Lower lobe of right lung (tissue), 2 donors: ENCODE measurements at regions not wholly inside any gene's neighbourhood (a gene's known extent, or its start where the extent isn't known, plus 50 kb on each side); places are given as distances from the start of the nearest gene placed in this dataset.

Experiments
- ATAC-seq, 2 donors: fragments of 200-7000 bp; cut with Tn5 transposase; one replicate each; pipeline ENCODE4 v1.9.1; 2020 to 2022; ENCODE audit warnings: mild to moderate bottlenecking in 2 of 2, moderate library complexity in 2 of 2
- DNase-seq: peaks from one replicate; pipeline ENCODE4 v3.0.0-alpha.2; 2020
- H3K27ac ChIP-seq: fragments of 200-600 bp; one replicate; pipeline ENCODE4 v1.8.0; 2022
- H3K27me3 ChIP-seq: fragments of 200-600 bp; one replicate; pipeline ENCODE4 v1.8.0; 2022; ENCODE audit warnings: low read depth
- H3K36me3 ChIP-seq: fragments of 200-600 bp; one replicate; pipeline ENCODE4 v1.8.0; 2022; ENCODE audit warnings: mild to moderate bottlenecking
- H3K4me1 ChIP-seq: fragments of 200-600 bp; one replicate; pipeline ENCODE4 v1.8.0; 2022
- H3K4me3 ChIP-seq: fragments of 200-600 bp; one replicate; pipeline ENCODE4 v1.8.0; 2022; ENCODE audit warnings: mild to moderate bottlenecking
- H3K9me3 ChIP-seq: fragments of 200-600 bp; one replicate; pipeline ENCODE4 v1.8.0; 2022
- intact Hi-C: fragments of 100-400 bp; cut with DNase I; formaldehyde crosslinking; loops from one replicate; pipeline ENCODE4 v1.11.0; 2022
- TF ChIP-seq, protein P1 (sequence below): fragments of 200-600 bp; IDR thresholded peaks from one replicate; pipeline ENCODE4 v1.8.0; 2022; ENCODE audit warnings: antibody characterized with exemption, mild to moderate bottlenecking
- donor health status: DM: no; HTN: yes; CAD: no; lungs with severe emphysema.

- intact Hi-C loops = no loop called here
Measured at GRCh38 chr13:34428911-34429310, 513.2 kb upstream of the NBEA start.

DNA sequence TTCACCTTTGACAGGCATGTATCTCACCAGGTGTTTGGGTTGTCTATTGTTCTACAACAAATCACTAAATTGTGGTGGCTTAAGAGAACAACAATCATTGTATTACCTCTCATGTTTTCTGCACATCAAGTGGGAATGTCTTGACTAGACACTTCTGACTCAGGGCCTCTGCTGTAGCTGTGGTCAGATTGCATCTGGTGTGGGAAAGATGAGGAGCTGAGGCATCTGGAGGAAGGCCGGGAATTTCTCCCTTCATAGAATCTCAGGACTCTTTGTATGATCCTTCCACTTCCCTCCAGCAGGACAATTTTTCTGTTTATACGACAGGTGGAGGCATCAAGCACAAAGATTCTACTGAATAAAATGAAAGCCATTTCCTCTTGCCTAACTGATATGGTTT is 511.8 kb upstream of the NBEA start:
- ATAC-seq = no peak
- no peaks in the 10 kb centered on the region for H3K36me3 ChIP-seq
- intact Hi-C loops = no loop called here

More at GRCh38 chr13:34428911-34429310, 513.2 kb upstream of the NBEA start:
- Histone ChIP-seq H3K4me1 (no peaks in the 10 kb centered on the region), H3K27me3 (no peaks in the 10 kb centered on the region), H3K27ac (no peak overlapping the region), H3K9me3 (no peaks in the 10 kb centered on the region), H3K4me3 (no peak overlapping the region), H3K36me3 (no peaks in the 10 kb centered on the region)
- TF ChIP-seq, protein P1, sequence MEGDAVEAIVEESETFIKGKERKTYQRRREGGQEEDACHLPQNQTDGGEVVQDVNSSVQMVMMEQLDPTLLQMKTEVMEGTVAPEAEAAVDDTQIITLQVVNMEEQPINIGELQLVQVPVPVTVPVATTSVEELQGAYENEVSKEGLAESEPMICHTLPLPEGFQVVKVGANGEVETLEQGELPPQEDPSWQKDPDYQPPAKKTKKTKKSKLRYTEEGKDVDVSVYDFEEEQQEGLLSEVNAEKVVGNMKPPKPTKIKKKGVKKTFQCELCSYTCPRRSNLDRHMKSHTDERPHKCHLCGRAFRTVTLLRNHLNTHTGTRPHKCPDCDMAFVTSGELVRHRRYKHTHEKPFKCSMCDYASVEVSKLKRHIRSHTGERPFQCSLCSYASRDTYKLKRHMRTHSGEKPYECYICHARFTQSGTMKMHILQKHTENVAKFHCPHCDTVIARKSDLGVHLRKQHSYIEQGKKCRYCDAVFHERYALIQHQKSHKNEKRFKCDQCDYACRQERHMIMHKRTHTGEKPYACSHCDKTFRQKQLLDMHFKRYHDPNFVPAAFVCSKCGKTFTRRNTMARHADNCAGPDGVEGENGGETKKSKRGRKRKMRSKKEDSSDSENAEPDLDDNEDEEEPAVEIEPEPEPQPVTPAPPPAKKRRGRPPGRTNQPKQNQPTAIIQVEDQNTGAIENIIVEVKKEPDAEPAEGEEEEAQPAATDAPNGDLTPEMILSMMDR = no peak
- ATAC-seq = no peak
- no peak for DNase-seq

DNA sequence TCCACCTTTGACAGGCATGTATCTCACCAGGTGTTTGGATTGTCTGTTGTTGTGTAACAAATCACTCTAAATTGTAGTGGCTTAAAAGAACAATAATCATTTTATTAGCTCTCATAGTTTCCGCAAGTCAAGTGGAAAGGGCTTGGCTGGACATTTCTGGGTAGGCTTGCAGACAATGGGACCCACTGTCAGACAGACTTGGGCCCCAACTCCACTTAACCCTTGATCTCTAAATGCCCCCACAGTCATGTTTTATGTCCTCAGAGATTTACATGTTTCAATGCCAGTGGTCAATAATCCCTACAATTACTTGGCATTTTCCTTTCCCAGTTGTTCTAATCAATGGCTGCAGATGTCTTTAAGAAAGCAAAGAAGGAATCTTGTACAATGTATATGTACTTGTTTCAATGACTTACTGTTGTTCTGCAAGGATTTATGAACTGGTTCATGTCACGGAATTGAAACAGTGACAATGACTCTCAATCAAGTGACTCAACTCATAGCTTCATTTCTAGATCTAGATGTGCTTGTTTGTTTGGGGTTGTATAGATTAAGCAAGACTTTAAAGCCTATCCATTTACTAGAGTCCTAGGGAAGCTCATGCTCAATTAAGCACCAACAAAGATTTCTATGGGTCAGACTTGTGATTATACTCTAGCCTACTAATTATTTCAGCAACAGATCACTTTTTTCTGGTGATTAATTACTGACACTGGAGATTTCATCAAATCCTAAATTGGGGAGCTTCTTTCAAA is 510.1 kb upstream of the NBEA start:
- TF ChIP-seq, protein P1 = no peak
- DNase-seq (no peak), ATAC-seq (no peak)
- Histone ChIP-seq H3K27ac (no peak overlapping the region), H3K27me3 (no peaks in the 10 kb centered on the region), H3K4me3 (no peak overlapping the region), H3K36me3 (no peaks in the 10 kb centered on the region), H3K4me1 (no peaks in the 10 kb centered on the region), H3K9me3 (no peaks in the 10 kb centered on the region)
- intact Hi-C loops = no loop called here

More for the DNA sequence above, 511.8 kb upstream of the NBEA start:
- TF ChIP-seq, protein P1 = no peak
- H3K4me1 ChIP-seq = no peaks in the 10 kb centered on the region
- H3K27me3 ChIP-seq = no peaks in the 10 kb centered on the region
- DNase-seq = no peak
- no peak overlapping the region for H3K4me3 ChIP-seq
- no peak overlapping the region for H3K27ac ChIP-seq
- no peaks in the 10 kb centered on the region for H3K9me3 ChIP-seq

- no peak for ATAC-seq
- Histone ChIP-seq H3K27me3 (no peaks in the 10 kb centered on the region), H3K4me3 (no peak overlapping the region), H3K36me3 (no peaks in the 10 kb centered on the region), H3K27ac (no peak overlapping the region), H3K9me3 (no peaks in the 10 kb centered on the region), H3K4me1 (no peaks in the 10 kb centered on the region)
- TF ChIP-seq, protein P1 = no peak
- no peak for DNase-seq
- intact Hi-C loops = no loop called here
Measured at GRCh38 chr13:34435338-34435737, 506.7 kb upstream of the NBEA start.

- ATAC-seq (no peak), DNase-seq (no peak)
- no peaks in the 10 kb centered on the region for H3K4me1 ChIP-seq
- no peaks in the 10 kb centered on the region for H3K27me3 ChIP-seq
- no peaks in the 10 kb centered on the region for H3K36me3 ChIP-seq
- TF ChIP-seq, protein P1 = no peak
- H3K4me3 ChIP-seq = no peak overlapping the region
- H3K9me3 ChIP-seq = no peaks in the 10 kb centered on the region
- H3K27ac ChIP-seq = no peak overlapping the region
- intact Hi-C loops = no loop called here
Measured at GRCh38 chr13:34437873-34438272, 504.2 kb upstream of the NBEA start.
